CD4-positive, alpha-beta T cell (primary cell): ENCODE measurements at regions not wholly inside any gene's neighbourhood (a gene's known extent, or its start where the extent isn't known, plus 50 kb on each side); places are given as distances from the start of the nearest gene placed in this dataset.

Experiments
- ATAC-seq: fragments of 200-7000 bp; cut with Tn5 transposase; one replicate; pipeline ENCODE4 v1.10.0; 2022; ENCODE audit warnings: mild to moderate bottlenecking; ENCODE audit not compliant: poor library complexity
- CTCF ChIA-PET: fragments of 350-600 bp; sonication (Branson Sonifier 250); formaldehyde crosslinking; loops from one replicate; lab custom pipeline; 2021; ENCODE audit warnings: antibody characterized with exemption, inconsistent platforms; lab: Charles Lee
- POLR2A ChIA-PET: fragments of 350-600 bp; sonication (Branson Sonifier 250); formaldehyde crosslinking; loops from one replicate; lab custom pipeline; 2021; ENCODE audit warnings: antibody characterized with exemption, inconsistent platforms; lab: Charles Lee
- DNase-seq, 14 experiments: peaks; one replicate each; pipeline ENCODE4 v3.0.0-alpha.2; 2013 to 2020; ENCODE audit warnings: mixed read lengths in 2 of 14
- H3K27ac ChIP-seq, 2 donors: one replicate each; pipeline versions ENCODE4 v1.5.1 to v1.7.0; 2013; ENCODE audit warnings: low read length in 2 of 2, low read depth in 1 of 2, mild to moderate bottlenecking in 1 of 2
- H3K27me3 ChIP-seq, 2 experiments: 1 replicate in 1 of 2; 2 replicates in 1 of 2; pipeline versions ENCODE4 v1.6.1 to v1.7.0; 2013; ENCODE audit warnings: low read length in 2 of 2, control low read depth in 1 of 2, mild to moderate bottlenecking in 1 of 2, moderate library complexity in 1 of 2; ENCODE audit not compliant: insufficient read depth in 2 of 2, control insufficient read depth in 1 of 2
- H3K36me3 ChIP-seq: one replicate; pipeline ENCODE4 v1.6.1; 2013; ENCODE audit warnings: low read length, control low read depth; ENCODE audit not compliant: insufficient read depth
- H3K4me1 ChIP-seq: one replicate; pipeline ENCODE4 v1.6.1; 2013; ENCODE audit warnings: low read length, control low read depth; ENCODE audit not compliant: insufficient read depth
- H3K4me3 ChIP-seq: one replicate; pipeline ENCODE4 v1.5.1; 2013; ENCODE audit warnings: mild to moderate bottlenecking, low read length, moderate library complexity
- H3K9me3 ChIP-seq, 2 experiments: 1 replicate in 1 of 2; 2 replicates in 1 of 2; pipeline versions ENCODE4 v1.6.1 to v1.7.0; 2013; ENCODE audit warnings: low read length in 2 of 2, mild to moderate bottlenecking in 2 of 2, control low read depth in 1 of 2, moderate library complexity in 1 of 2; ENCODE audit not compliant: control insufficient read depth in 1 of 2, insufficient read depth in 1 of 2
- H3K27ac Mint-ChIP-seq: one replicate; pipeline ENCODE4 v1.8.0; 2020; ENCODE audit warnings: mixed read lengths
- H3K27me3 Mint-ChIP-seq: one replicate; pipeline ENCODE4 v1.8.0; 2021; ENCODE audit warnings: mixed read lengths
- H3K36me3 Mint-ChIP-seq: one replicate; pipeline ENCODE4 v1.8.0; 2021; ENCODE audit warnings: low read depth, mixed read lengths
- H3K4me1 Mint-ChIP-seq: one replicate; pipeline ENCODE4 v1.8.0; 2021; ENCODE audit warnings: low read depth, mixed read lengths
- H3K4me3 Mint-ChIP-seq: one replicate; pipeline ENCODE4 v1.8.0; 2020; ENCODE audit warnings: mild to moderate bottlenecking, mixed read lengths
- H3K9me3 Mint-ChIP-seq: one replicate; pipeline ENCODE4 v1.8.0; 2020; ENCODE audit warnings: mixed read lengths
- intact Hi-C, 2 experiments: fragments of 100-400 bp; cut with DNase I in 1 of 2; cut with micrococcal nuclease in 1 of 2; formaldehyde crosslinking; loops; one replicate each; pipeline versions ENCODE4 v1.15.1 to v1.9.0; 2023 to 2025; cut with DNase I, micrococcal nuclease
- TF ChIP-seq, protein P1 (sequence below): fragments of 200-600 bp; IDR thresholded peaks from one replicate; pipeline ENCODE4 v1.8.0; 2022; ENCODE audit warnings: antibody characterized with exemption, mild to moderate bottlenecking

DNA sequence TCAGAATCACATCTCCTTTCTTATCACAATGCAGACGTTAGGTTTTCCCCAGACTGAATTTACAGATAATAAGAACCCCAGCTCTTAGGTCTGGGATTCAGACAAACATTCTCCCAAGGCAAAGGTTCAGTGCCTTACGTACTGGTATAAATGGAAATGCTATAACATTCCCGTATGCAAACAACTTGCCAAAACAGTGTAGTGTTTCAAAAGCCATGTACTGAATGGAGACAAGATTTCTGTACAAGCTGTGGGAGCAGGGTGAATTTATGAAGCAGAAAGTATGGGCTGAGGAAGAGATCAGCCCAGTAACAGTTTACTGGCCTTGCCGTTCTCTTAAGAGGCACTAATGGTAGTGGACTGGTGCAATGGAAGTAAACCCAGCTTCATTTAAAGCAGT lies 225.5 kb upstream of the ZNF462 start:
- no peaks in the 10 kb centered on the region for H3K36me3 Mint-ChIP-seq
- intact Hi-C loops = no loop called here
- H3K27me3 Mint-ChIP-seq = no peaks in the 10 kb centered on the region
- no peak for DNase-seq
- CTCF ChIA-PET = no interaction called here
- ATAC-seq = no peak
- Histone ChIP-seq H3K4me3 (no peak overlapping the region), H3K27ac (no peak overlapping the region), H3K27me3 (no peaks in the 10 kb centered on the region), H3K36me3 (no peaks in the 10 kb centered on the region), H3K4me1 (no peaks in the 10 kb centered on the region), H3K9me3 (peaks cover 0 to 4% of the 10 kb centered on the region in 2 experiments)
- peaks cover 3% of the 10 kb centered on the region for H3K9me3 Mint-ChIP-seq
- H3K27ac Mint-ChIP-seq = no peak overlapping the region
- H3K4me1 Mint-ChIP-seq = no peaks in the 10 kb centered on the region
- H3K4me3 Mint-ChIP-seq = no peak overlapping the region
- POLR2A ChIA-PET = no interaction called here
- TF ChIP-seq, protein P1, sequence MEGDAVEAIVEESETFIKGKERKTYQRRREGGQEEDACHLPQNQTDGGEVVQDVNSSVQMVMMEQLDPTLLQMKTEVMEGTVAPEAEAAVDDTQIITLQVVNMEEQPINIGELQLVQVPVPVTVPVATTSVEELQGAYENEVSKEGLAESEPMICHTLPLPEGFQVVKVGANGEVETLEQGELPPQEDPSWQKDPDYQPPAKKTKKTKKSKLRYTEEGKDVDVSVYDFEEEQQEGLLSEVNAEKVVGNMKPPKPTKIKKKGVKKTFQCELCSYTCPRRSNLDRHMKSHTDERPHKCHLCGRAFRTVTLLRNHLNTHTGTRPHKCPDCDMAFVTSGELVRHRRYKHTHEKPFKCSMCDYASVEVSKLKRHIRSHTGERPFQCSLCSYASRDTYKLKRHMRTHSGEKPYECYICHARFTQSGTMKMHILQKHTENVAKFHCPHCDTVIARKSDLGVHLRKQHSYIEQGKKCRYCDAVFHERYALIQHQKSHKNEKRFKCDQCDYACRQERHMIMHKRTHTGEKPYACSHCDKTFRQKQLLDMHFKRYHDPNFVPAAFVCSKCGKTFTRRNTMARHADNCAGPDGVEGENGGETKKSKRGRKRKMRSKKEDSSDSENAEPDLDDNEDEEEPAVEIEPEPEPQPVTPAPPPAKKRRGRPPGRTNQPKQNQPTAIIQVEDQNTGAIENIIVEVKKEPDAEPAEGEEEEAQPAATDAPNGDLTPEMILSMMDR = no peak

DNA sequence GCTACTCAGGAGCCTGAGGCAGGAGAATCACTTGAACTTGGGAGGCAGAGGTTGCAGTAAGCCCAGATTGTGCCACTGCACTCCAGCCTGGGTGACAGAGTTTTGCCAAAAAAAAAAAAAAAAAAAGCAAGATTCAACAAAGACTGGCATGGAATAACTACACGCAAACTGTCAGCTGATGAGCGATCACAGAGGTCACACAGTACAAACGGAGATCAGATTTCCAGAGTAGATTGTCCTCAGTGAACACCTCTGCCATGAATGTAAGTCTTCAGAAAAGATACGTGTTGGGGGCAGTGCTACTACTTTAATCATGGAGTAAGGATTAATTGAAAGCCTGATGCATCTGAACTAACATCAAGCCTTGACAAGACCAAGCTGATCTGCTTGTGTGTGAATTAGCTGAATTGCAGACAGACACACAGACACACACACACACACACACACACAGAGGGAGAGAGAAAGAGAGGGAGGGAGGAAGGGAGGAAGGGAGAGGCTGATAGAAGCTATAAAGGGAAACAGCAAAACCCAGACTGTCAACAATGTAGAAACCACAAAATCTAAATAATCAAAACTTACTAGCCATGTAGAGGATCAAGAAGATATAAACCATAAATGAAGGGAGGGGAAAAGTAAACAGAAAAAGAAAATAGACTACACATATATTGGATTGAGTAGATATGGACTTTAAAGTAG lies 222.9 kb upstream of the ZNF462 start:
- POLR2A ChIA-PET = no interaction called here
- ATAC-seq = no peak
- H3K36me3 Mint-ChIP-seq = no peaks in the 10 kb centered on the region

DNA sequence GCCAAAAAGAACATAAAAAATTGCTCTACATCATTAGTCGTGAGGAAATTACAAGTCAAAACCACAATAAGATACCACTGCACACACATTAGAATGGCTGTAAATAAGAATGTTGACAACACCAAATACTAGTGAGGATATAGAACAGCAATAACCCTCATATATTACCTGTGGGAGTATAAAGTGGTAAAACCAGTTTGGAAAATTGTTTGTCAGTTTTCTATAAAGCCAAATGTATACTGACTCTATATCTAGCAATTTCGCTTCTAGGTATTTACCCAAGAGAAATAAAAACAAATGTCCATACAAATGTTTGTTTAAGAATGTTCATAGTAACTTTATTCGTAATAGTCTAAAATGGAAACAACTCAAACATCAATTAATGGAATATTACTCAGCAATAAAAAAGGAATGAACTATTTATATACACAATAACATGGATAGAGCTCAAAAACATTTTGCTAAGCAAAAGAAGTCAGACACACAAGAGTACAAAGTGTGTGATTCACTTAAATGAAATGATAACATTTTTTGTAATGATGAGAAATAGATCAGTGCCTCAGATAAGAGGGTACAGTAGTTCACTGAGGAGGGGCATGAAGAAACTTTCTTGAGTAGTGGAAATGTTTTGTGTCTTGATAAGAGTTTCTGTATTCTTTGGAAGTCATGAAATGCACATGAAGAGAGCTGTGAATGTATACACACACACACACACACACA lies 219.6 kb upstream of the ZNF462 start:
- ChIA-PET CTCF (no interaction called here), POLR2A (no interaction called here)
- no peak overlapping the region for H3K27ac ChIP-seq
- Mint-ChIP-seq H3K27me3 (no peaks in the 10 kb centered on the region), H3K9me3 (peaks cover 12% of the 10 kb centered on the region), H3K4me1 (no peaks in the 10 kb centered on the region), H3K27ac (no peak overlapping the region), H3K36me3 (no peaks in the 10 kb centered on the region), H3K4me3 (no peak overlapping the region)
- no peaks in the 10 kb centered on the region for H3K27me3 ChIP-seq
- DNase-seq (no peak), ATAC-seq (no peak)
- H3K4me1 ChIP-seq = no peaks in the 10 kb centered on the region
- no peak overlapping the region for H3K4me3 ChIP-seq
- no peaks in the 10 kb centered on the region for H3K36me3 ChIP-seq
- peaks cover 0 to 4% of the 10 kb centered on the region in 2 experiments for H3K9me3 ChIP-seq
- TF ChIP-seq, protein P1 = no peak
- intact Hi-C loops = no loop called here

More for the DNA sequence above, 222.9 kb upstream of the ZNF462 start:
- Mint-ChIP-seq H3K4me3 (no peak overlapping the region), H3K27ac (no peak overlapping the region), H3K9me3 (peaks cover 12% of the 10 kb centered on the region), H3K4me1 (no peaks in the 10 kb centered on the region), H3K27me3 (no peaks in the 10 kb centered on the region)
- TF ChIP-seq, protein P1 = no peak
- intact Hi-C loops = no loop called here
- Histone ChIP-seq H3K4me3 (no peak overlapping the region), H3K9me3 (peaks cover 0 to 4% of the 10 kb centered on the region in 2 experiments), H3K36me3 (no peaks in the 10 kb centered on the region), H3K27me3 (no peaks in the 10 kb centered on the region), H3K4me1 (no peaks in the 10 kb centered on the region), H3K27ac (no peak overlapping the region)
- no peak for DNase-seq
- CTCF ChIA-PET = no interaction called here
